ENCODE measurements at regions not wholly inside any gene's neighbourhood (a gene's known extent, or its start where the extent isn't known, plus 50 kb on each side); places are given as distances from the start of the nearest gene placed in this dataset.

DNA sequence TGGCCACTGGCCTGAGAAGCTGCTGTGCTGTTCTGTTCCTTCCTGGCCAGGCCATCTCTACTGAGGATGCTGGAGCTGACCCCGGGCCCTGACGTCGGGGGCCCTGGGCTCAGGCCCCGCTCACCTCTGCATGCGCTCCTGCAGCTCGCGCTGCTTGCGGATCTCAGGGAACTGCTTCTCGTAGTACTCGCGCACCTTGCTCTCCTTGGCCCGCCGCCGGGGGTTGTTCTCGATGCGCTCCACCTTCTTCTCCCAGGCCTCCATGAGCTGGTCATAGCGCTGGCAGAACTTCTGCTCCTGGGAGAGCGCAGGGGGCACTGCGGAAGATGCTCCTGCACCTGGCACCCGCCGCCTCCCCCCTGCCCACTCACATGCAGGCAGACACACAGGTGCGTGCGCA is 135.6 kb downstream of the RFLNA start:
- DNase-seq (ENCODE audit: low read depth in 2 of 2), result no peak

DNA sequence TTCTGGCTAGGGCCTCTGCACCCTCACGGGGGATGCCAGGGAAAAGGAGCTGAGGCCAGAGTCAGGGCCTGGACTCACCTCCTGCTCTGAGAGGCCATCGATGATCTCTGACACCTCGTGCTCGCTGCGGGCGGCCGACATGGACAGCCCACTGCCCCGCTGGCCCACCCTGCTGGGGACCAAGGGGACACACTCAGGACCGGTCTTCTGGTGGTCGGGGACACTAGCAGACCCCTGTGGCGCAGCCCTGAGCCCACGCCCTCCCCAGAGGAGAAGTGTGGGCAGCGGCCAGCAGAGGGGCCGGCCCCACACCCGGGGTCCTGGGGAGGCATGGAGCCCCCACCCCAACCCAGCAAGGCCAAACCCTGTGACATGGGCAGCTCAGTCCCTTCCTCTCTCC is 134.6 kb downstream of the RFLNA start:
- no peak for DNase-seq (ENCODE audit: low read depth in 2 of 2)

DNA sequence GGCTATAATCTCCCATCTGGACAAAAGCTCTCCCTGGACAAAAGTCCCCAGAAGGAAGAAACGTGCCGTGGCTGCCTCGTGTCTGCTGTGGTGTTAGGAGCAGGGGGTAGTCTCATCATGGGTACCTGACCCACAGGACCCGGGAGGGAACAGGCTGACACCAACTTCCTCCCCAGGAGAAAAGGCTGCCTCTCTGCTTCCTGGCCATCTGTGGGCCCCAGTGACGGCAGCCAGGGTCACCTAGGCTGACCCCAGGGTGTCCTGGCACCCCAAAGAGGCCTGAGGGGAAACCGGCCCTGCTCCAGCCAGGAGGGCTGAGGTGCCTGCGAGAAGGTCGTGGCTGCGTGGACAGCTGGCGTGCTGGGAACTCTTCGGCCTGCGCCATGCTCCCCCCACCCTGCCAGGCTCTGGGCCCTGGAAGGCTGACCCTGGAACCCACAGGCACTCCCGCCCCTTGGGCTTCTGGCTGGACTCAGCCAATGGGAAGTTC is 133.9 kb downstream of the RFLNA start:
- no peak for DNase-seq (ENCODE audit: low read depth in 2 of 2)

DNA sequence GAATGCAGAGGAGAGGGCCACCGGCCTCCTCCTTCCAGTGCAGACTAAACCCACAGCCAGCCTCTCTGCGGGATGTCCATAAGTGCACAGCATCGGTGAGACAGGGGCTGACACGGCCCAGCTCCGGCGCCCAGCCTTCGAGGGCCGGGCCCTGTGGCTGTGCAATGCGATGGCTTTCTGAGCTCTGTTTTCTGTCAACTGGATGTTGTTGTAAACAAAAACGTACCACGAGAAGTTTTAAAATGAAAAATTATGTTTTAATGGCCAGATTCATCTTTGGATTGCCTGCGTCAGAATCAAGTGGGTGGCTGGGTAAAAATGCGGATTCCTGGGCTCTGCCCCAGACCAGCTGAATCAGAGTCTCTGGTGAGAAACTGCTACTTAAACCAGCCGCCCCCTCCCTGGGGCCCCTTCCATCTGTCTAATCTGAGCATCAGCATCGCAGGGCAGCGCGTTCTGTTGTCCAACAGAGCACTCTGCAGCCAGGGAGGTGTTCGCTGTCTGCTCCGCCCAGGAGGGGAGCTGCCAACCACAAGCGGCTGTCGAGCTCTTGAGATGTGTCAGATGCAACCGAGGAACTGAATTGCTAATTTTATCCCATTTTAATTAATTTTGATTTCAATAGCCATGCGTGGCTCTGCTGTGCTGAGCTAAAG is 133.4 kb downstream of the RFLNA start:
- no peak for DNase-seq (ENCODE audit: low read depth in 2 of 2)

DNA sequence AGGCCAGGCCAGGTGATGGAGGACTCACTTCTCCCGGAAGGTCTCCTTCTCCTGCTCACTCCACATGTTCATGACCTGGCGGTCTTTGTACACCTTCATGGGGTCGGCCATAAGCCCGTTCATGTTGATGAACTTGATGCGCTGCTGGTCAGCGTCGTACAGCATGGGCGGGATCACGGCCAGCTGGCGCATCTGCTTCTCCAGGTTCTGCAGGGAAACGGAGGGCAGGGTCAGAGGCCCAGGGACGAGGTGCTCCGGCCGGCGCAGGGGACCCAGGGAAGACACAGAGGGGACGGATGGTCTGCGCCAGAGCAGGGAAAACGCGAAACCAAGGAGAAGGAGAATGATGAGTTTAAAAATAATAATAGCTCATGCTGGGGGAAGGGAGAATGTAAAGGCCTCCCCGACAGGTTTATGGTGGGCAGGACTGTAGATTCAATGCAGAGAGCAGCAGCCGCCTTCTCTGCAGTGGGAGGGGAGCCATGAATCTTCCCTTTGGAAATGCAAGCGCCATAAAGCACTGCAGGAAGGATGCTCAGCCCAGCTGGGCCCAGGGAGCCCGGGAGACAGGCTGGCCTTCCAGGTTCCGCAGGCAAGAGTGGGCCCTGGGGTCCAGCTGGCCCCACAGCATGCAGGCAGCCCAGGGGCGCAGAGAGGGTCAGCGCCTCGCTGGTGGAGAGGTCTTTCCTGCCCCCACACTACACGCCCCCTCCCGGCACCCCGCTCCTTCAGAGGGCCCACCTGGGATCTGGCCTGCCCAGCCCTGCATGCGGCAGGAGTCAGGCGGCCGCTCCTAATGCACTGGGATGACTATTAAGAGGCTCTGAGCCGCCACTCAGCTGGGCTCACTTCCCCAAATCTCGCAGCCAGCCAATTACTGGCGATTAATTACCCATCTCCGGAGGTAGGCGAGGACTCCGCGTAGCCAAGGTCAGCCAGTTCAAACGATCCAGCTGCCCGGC is 132.0 kb downstream of the RFLNA start:
- no peak for DNase-seq (ENCODE audit: low read depth in 2 of 2)

DNA sequence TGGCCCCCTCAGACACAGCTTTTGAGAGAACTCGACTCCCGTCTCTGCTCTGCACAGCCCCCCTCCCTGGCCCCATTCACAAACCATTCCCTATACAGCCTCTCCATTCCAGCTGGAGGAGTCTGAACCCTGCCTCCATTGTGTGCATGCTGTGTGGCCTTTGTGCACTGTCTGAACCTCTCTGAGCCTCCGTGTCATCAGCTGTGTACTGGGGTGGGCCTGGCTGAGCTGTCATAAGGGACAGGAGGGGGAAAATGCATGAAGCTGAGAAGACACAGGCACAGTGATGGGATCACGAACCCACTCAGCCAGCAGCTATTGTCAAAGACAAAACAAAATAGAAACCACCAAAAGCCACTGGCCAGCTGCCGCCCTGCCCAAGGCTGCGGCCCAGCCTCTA is 130.8 kb downstream of the RFLNA start:
- DNase-seq (ENCODE audit: low read depth in 2 of 2), result no peak

DNA sequence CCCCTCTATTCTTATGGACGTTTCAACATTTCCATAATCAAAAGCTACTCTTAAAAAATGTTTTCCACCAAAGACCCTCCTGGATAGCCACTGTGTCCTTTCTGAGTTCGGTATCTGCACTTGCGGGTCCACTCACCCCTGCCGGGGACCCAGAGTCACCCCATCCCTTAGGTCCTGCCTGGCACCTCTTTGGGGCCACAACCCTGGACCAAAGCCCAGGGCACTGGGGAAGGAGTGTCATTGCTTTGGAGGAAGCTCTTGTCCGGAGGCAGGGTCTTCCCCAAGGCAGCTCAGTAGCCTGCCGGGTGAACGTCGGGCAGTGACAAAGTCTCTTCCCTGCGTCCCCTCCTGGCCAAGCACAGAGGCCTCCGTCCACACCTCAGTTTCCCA is 129.6 kb downstream of the RFLNA start:
- DNase-seq (ENCODE audit: low read depth in 2 of 2), result no peak

DNA sequence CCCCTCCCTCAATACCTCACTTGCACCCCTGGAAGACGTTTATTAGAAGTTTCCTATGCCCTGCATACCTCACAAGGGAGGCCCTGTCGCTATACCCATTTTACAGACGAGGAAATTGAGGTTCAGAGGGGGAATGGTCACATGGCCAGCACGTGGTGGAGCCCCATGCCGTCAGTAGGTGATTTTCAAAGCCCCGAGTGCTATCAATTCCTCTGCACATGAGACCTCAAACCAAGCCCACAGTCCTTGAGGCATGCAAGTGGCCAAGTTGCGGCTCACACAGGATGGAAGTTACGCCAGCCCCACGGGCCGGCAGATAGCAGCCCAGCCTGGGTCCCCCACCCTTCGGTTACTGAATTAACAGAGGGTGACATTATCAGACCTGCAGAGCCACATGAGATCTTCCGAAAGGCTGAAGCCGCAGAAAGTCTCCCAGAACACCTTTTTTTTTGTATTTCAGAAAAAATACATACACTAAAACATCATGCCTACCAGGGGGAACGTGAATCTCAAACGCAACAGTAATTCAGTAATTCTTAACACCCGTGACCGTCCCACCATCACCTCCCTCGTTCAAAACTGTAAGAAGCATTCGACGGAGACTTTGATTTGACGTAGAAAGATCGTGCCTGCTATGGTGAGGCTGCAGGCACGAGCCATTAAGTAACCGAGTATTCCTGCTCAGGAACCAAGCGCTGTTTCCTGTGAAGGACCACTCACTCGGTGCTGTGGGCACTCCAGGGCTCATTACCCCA is 129.0 kb downstream of the RFLNA start:
- DNase-seq (ENCODE audit: low read depth in 2 of 2), result no peak

DNA sequence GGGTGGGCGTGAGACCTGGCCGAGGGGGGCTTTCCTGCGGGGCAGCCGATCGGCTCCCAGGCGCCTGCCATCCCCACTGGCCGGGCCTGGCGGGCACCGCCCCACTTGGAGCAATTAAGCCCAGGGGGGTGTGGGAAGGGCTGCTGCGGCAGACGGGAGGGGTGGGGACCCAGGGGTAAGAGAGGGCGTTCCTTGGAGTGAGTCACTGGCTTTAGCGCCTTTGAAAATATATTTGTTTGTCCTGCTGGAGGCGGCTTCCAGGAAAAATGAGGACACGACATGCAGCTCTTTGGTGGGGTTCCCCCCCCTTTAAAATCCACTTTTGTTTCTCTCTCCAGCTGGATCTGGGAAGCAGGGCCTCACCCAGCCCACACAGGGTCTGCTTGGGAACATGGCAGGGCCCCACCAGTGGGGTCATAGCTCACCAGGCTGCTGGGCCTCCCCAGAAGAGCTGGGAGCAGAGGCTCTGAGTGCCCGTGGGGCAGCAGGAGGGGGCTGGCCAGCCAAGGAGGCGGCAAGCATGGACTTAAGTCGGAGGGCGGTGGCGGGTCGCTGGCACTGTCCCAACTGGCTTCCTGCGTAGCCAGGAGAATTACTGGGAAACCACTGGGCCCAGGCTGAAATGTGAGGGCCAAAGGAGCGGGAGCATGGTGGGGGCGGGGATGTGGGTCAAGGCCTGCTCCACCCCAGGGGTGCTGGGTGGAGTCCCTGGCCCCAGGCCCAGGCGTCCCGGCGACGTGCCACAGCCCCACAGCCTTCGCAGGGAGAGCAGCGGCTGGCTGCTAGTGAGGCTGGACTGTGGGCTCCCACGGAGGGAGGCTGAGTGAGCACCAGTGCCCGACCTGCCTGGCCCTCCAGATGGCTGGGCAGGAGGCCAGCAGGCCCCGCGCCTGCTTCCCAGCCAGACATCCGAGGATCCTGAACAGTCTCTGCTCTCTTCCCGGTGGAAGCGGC is 128.0 kb downstream of the RFLNA start:
- DNase-seq (ENCODE audit: low read depth in 2 of 2), result no peak

DNA sequence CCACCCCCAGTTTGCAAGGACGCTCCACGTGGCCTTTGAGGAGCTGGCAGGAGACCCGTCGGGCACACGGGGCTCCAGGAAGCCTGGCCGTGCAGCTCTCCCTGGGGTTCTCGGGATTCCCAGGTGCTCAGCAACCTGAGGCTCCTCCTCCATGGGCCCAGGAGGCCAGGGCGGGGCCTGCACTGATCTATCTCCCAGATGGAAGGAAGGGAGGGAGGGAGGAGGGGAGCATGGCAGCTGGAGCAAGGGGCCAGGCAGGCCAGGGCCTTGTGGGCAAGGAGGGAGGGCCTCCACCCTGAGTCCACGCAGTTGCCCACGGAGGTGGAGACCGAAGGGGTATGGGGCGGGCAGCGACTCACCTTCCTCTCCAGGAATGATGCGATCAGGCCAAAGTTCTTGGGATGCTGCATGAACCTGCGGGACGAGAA is 127.3 kb downstream of the RFLNA start:
- DNase-seq (ENCODE audit: low read depth in 2 of 2), result no peak

DNA sequence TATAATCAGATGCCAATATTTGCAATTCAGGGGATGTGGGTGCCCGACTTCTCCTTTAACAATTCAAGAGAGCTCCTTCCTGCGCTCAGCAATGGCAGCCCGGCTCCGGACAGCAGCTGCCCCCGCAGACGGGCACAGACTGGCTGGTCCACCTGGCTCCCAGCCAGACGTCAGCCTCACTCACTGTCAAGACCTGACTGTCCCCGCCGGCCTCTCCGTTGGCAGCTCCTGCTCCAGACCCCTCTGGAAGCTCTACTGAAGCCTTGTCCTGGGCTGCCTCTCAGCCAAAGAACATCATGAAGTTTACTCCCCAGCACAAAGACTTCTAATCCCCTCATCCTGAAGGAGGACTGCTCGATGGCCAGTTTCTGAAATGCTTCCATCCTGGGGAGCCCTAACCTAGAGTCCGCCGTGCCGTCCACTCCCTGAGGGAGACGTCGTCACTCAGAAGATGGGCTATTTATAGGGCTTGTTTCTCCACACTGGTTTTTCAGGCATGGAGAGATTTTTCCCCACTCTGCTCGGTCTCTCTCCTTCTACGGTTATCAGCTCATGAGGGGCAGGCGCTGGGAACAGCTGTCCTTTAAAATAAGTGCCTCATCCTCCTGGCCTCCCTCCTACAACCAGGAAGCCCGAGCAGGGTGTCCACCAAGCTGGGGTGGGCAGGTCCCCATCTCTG is 126.2 kb downstream of the RFLNA start:
- DNase-seq (ENCODE audit: low read depth in 2 of 2), result no peak

DNA sequence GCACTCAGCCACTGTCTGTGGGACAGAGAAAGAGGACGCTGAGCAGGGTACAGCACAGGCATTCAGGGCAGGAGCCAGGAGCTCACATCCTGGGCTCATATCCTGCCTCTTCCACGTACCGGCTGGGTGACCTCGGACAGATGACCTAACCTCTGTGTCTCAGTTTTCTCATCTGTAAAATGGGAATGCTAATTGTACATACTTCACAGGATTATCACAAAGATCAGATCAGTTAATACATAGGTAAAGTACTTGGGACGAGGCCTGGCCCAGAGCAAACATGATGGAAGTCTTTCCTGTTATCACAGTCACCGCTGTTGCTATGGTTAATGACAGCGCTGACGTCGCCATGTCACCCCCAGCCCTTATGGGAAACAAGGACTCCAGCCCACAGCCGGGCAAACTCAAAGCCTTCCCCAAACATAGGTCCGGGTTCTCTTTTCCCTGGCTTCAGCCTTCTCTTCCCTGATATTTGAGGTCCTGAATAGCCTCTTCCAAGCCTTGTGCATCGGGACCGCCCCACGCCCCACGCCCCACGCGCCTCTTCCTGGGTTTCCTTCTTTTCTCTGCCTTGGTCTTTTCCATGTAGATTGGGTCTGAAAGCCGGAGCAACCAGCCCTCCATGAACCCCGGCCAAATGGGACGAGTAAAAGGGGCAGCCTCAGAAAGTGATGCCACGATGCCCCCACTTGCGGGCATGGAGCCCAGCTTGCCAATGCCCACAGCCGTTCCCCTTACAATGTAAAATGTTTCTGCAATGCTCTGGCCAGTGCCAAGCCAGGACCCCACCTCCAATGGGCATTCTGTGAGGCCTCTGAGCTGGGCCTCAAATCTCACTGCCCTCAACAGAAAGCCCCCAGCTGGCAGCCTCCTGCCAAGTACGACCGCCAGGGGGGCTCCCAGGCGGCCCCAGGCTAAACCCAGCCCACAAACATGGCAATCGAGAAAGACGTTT is 125.4 kb downstream of the RFLNA start:
- DNase-seq (ENCODE audit: low read depth in 2 of 2), result no peak

DNA sequence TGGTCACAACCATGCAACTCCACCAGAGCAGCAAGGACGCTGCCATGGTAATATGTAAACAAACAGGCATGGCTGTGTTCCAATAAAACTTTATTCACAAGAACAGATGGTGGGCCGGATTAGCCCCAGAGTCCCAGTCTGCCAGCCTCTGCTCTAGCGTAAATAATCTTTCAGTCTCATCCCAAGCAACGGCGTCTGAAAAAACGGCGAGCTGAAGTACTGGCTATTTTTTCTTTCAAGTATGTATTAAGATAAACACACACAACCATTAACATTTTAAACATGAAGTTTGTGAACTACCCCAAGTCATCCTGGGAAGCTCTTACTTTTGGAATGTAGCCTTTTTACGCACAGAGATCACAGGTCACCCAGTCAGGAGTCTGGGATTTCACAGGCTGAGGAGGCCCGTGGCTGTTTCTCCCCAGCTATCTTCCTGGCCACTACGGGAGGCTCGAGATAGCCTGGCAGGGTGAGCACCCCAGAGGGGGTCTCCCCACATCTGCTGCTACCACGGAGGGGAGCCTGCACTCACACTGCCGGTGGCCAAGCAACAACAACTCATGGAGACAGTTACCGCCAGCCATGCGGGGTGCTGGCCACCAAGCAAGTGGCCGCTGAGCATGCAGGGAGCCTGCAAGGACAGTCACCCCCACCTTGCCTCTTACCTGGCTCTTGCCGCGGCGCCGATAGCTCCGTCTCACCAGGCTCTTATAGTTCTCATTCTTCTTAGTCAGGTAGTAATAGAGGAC is 124.6 kb downstream of the RFLNA start:
- no peak for DNase-seq (ENCODE audit: low read depth in 2 of 2)

DNA sequence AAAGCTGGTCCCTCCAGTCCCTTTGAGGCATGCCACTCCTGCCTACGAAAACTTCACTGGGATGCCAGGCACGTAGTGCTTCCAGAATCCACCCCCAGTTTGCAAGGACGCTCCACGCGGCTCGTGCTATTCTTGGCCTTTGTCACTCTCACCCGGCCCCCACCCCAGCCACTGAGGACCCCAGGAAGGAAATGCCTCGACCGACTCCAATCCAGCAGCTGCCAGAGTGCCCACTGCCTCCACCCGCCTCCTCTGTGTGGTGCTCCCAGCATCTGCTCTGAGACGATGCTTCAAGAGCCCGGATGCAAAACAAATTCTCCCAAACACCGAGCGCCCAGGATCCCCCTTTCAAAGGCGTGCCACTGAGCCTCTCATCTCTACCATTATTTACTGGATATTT is 123.9 kb downstream of the RFLNA start:
- DNase-seq (ENCODE audit: low read depth in 2 of 2), result no peak

DNA sequence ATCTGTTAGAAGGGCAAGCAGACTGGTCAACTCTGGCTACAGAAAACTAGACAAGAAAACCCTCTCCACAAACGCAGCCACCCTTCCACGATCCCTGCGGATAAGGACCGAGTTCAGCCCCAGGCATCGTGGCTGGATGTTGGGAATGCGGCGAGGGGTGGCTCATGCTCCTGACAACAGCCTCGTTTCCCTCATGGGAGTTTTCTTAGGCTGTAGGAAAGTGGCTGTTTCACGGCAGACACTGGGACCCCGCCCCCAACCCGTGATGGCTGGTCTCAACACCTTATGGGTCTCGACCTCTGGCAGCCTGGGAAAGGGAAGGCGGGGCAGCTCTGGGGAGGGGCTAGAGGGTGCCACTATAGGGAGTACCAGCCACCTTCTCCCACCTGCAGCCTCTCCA is 123.3 kb downstream of the RFLNA start:
- DNase-seq (ENCODE audit: low read depth in 2 of 2), result no peak

DNA sequence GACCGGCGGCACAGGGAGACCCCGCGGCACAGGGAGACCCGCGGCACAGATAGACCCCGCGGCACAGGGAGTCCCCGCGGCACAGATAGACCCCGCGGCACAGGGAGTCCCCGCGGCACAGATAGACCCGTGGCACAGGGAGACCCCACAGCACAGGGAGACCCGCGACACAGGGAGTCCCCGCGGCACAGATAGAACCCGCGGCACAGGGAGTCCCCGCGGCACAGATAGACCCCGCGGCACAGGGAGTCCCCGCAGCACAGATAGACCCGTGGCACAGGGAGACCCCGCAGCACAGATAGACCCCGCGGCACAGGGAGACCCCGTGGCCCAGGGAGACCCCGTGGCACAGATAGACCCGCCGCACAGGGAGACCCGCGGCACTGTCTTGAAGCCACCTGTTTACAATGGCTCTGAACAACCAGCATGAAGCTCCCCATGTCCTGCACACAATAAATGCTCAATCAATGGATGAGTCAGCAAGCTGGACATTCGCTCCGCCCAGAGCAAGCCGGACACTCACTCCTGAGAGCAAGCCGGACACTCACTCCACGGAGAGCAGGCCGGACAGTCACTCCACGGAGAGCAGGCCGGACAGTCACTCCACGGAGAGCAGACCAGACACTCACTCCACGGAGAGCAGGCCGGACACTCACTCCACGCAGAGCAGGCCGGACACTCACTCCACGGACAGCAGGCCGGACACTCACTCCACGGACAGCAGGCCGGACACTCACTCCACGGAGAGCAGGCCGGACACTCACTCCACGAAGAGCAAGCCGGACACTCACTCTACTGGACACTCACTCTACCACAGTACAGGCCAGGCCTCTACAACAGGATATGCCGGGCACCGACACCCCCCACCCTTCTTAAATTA is 121.9 kb downstream of the RFLNA start:
- no peak for DNase-seq (ENCODE audit: low read depth in 2 of 2)

DNA sequence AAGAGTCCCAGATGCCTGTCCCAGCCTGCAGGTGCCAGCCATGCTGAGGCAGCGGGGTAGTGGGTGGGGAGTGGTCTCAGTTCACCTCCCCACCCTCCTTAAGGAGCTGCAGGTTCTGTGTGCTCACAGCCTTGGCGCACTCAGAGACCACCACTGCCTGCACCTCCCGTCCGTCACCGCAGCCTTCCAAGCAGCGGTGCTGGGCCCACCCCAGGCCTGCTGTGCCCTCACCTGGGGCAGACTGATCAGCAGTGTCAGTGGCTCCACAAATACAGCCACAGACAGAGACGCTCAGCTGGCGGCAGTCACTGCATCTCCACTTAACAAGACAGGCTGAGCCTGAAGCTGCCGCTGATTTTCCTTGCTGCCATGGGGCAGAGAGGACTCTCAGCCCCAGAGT is 120.2 kb downstream of the RFLNA start:
- DNase-seq (ENCODE audit: low read depth in 2 of 2), result no peak

DNA sequence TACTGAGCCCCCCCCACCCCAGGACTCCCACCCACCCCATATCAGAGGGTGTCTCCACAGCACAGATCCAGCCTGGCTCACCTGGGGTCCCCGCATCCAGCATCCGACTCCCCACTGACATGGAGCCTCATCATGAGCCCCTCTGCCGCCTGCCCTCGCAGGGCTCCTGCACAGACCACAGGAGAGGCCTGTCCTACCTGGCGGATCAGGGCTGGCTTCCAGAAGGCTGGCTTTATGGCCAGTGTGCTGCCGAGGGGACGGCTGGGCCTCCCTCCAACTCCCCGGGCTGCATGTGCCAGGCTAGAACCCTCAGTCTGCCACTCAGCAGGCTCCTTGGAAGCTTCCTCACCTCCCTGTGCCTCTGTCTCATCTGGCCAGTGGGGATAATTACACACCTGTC is 119.0 kb downstream of the RFLNA start:
- no peak for DNase-seq (ENCODE audit: low read depth in 2 of 2)

Data from stimulated activated CD4-positive, alpha-beta T cell treated with anti-CD3 and anti-CD28 coated beads, Interleukin-15, amount 100 ng/mL, for 48 hours (primary cell).